ENCODE measurements at regions not wholly inside any gene's neighbourhood (a gene's known extent, or its start where the extent isn't known, plus 50 kb on each side); places are given as distances from the start of the nearest gene placed in this dataset.

GRCh38 chr4:125447551-125448290, 133.0 kb downstream of the FAT4 start:
- Mint-ChIP-seq H3K4me1 (no peaks in the 10 kb centered on the region), H3K4me3 (no peak overlapping the region), H3K36me3 (ENCODE audit: low read depth) (peaks cover 9% of the 10 kb centered on the region), H3K27ac (ENCODE audit: unreplicated experiment) (no peak overlapping the region), H3K27me3 (ENCODE audit: low read depth) (no peaks in the 10 kb centered on the region), H3K9me3 (no peaks in the 10 kb centered on the region)
- DNase-seq (ENCODE audit: low read depth, low spot score), result no peak
- no peak for TF ChIP-seq CTCF (conservative IDR thresholded peaks at IDR 0.05)

- Mint-ChIP-seq H3K4me3 (no peak overlapping the region), H3K36me3 (ENCODE audit: low read depth) (peaks cover 4% of the 10 kb centered on the region), H3K27ac (ENCODE audit: unreplicated experiment) (no peak overlapping the region), H3K9me3 (peaks cover 3% of the 10 kb centered on the region), H3K4me1 (peaks cover 3% of the 10 kb centered on the region), H3K27me3 (ENCODE audit: low read depth) (no peaks in the 10 kb centered on the region)
- no peak for TF ChIP-seq CTCF (conservative IDR thresholded peaks at IDR 0.05)
- no peak for DNase-seq (ENCODE audit: low read depth, low spot score)
These were observed 141.3 kb downstream of the FAT4 start for GRCh38 chr4:125456075-125456474.

GRCh38 chr4:125459531-125459930, 144.8 kb downstream of the FAT4 start:
- Mint-ChIP-seq H3K4me3 (no peak overlapping the region), H3K4me1 (peaks cover 3% of the 10 kb centered on the region), H3K27me3 (ENCODE audit: low read depth) (no peaks in the 10 kb centered on the region), H3K36me3 (ENCODE audit: low read depth) (peaks cover 3% of the 10 kb centered on the region), H3K27ac (ENCODE audit: unreplicated experiment) (no peak overlapping the region), H3K9me3 (peaks cover 3% of the 10 kb centered on the region)
- TF ChIP-seq CTCF (conservative IDR thresholded peaks at IDR 0.05), result no peak
- no peak for DNase-seq (ENCODE audit: low read depth, low spot score)

GRCh38 chr4:125461676-125462363, 147.1 kb downstream of the FAT4 start:
- peaks cover 3% of the 10 kb centered on the region for H3K4me1 Mint-ChIP-seq
- H3K4me3 Mint-ChIP-seq, result no peak overlapping the region
- no peaks in the 10 kb centered on the region for H3K27me3 Mint-ChIP-seq (ENCODE audit: low read depth)
- H3K9me3 Mint-ChIP-seq, result peaks cover 3% of the 10 kb centered on the region
- no peak for TF ChIP-seq CTCF (conservative IDR thresholded peaks at IDR 0.05)
- no peak for DNase-seq (ENCODE audit: low read depth, low spot score)
- peaks cover 6% of the 10 kb centered on the region for H3K36me3 Mint-ChIP-seq (ENCODE audit: low read depth)
- H3K27ac Mint-ChIP-seq (ENCODE audit: unreplicated experiment), result no peak overlapping the region

- no peak overlapping the region for H3K27ac Mint-ChIP-seq (ENCODE audit: unreplicated experiment)
- no peak for TF ChIP-seq CTCF (conservative IDR thresholded peaks at IDR 0.05)
- no peak for DNase-seq (ENCODE audit: low read depth, low spot score)
- H3K4me1 Mint-ChIP-seq, result peaks cover 3% of the 10 kb centered on the region
- peaks cover 10% of the 10 kb centered on the region for H3K36me3 Mint-ChIP-seq (ENCODE audit: low read depth)
- H3K9me3 Mint-ChIP-seq, result peaks cover 3% of the 10 kb centered on the region
- no peaks in the 10 kb centered on the region for H3K27me3 Mint-ChIP-seq (ENCODE audit: low read depth)
- no peak overlapping the region for H3K4me3 Mint-ChIP-seq
These were observed 149.4 kb downstream of the FAT4 start for GRCh38 chr4:125464146-125464545.

All from neural crest cell (in vitro differentiated cells).